Vagina (tissue), 2 donors: ENCODE measurements at regions not wholly inside any gene's neighbourhood (a gene's known extent, or its start where the extent isn't known, plus 50 kb on each side); places are given as distances from the start of the nearest gene placed in this dataset.

Experiments
- DNase-seq, 2 donors: peaks; one replicate each; pipeline ENCODE4 v3.0.0-alpha.2; 2017; ENCODE audit errors: extremely low spot score in 2 of 2
- H3K27ac ChIP-seq: fragments of 200-600 bp; sonication (generic); one replicate; pipeline ENCODE4 v1.5.1; 2019
- H3K27me3 ChIP-seq: fragments of 200-600 bp; sonication (generic); one replicate; pipeline ENCODE4 v1.5.1; 2019
- H3K36me3 ChIP-seq, 2 donors: fragments of 200-600 bp; sonication (generic); one replicate each; pipeline ENCODE4 v1.5.1; 2017 to 2019
- H3K4me1 ChIP-seq: fragments of 200-600 bp; sonication (generic); one replicate; pipeline ENCODE4 v1.5.1; 2019
- H3K4me3 ChIP-seq, 2 donors: fragments of 200-600 bp; sonication (generic); 1 replicate in 1 of 2; 2 replicates in 1 of 2; pipeline ENCODE4 v1.5.1; 2016 to 2019
- H3K9me3 ChIP-seq: fragments of 200-600 bp; sonication (generic); one replicate; pipeline ENCODE4 v1.5.1; 2019
- CTCF ChIP-seq, 3 experiments: fragments of 450-650 bp in 2 of 3; fragments of 200-600 bp in 1 of 3; sonication (generic) in 1 of 3; IDR thresholded peaks; one replicate each; pipeline ENCODE4 v1.5.1; 2017 to 2019; ENCODE audit warnings: antibody characterized with exemption in 3 of 3, mild to moderate bottlenecking in 2 of 3, moderate library complexity in 2 of 3
- POLR2A ChIP-seq, 2 donors: fragments of 450-650 bp; IDR thresholded peaks; one replicate each; pipeline ENCODE4 v1.6.1; 2017; ENCODE audit warnings: antibody characterized with exemption in 2 of 2, mild to moderate bottlenecking in 2 of 2, moderate library complexity in 2 of 2
- POLR2AphosphoS5 ChIP-seq, 2 donors: sonication (generic); formaldehyde crosslinking; IDR thresholded peaks; one replicate each; pipeline ENCODE4 v1.9.0; 2017; ENCODE audit warnings: antibody characterized with exemption in 2 of 2, mild to moderate bottlenecking in 2 of 2, low read depth in 1 of 2; ENCODE audit not compliant: insufficient read depth in 1 of 2
- intact Hi-C: fragments of 100-400 bp; cut with DNase I; formaldehyde crosslinking; loops from one replicate; pipeline ENCODE4 v1.15.1; 2023

- intact Hi-C loops: no loop called here
- no peak for DNase-seq
- H3K4me1 ChIP-seq: no peaks in the 10 kb centered on the region
Observed at GRCh38 chr2:216927163-216927562, 67.3 kb upstream of the TNP1 start.

GRCh38 chr2:216925636-216926366 lies 65.9 kb upstream of the TNP1 start:
- intact Hi-C loops: no loop called here
- TF ChIP-seq POLR2AphosphoS5 (IDR thresholded peaks at IDR 0.05; ENCODE audit: insufficient read depth in 1 of 2, low read depth in 1 of 2) (no peak), CTCF (IDR thresholded peaks at IDR 0.05) (no peak), POLR2A (IDR thresholded peaks at IDR 0.05) (no peak)
- H3K36me3 ChIP-seq: no peaks in the 10 kb centered on the region
- H3K27me3 ChIP-seq: no peaks in the 10 kb centered on the region
- H3K9me3 ChIP-seq: no peaks in the 10 kb centered on the region
- DNase-seq: no peak
- no peak overlapping the region for H3K4me3 ChIP-seq
- H3K4me1 ChIP-seq: no peaks in the 10 kb centered on the region
- no peak overlapping the region for H3K27ac ChIP-seq

More at GRCh38 chr2:216927163-216927562, 67.3 kb upstream of the TNP1 start:
- Histone ChIP-seq H3K4me3 (no peak overlapping the region), H3K27ac (no peak overlapping the region), H3K27me3 (no peaks in the 10 kb centered on the region), H3K9me3 (no peaks in the 10 kb centered on the region), H3K36me3 (no peaks in the 10 kb centered on the region)
- TF ChIP-seq POLR2A (IDR thresholded peaks at IDR 0.05) (no peak), POLR2AphosphoS5 (IDR thresholded peaks at IDR 0.05; ENCODE audit: insufficient read depth in 1 of 2, low read depth in 1 of 2) (no peak), CTCF (IDR thresholded peaks at IDR 0.05) (no peak)

- no peak overlapping the region for H3K4me3 ChIP-seq
- DNase-seq: no peak
- H3K27me3 ChIP-seq: no peaks in the 10 kb centered on the region
- intact Hi-C loops: no loop called here
- H3K27ac ChIP-seq: no peak overlapping the region
- no peaks in the 10 kb centered on the region for H3K36me3 ChIP-seq
- no peaks in the 10 kb centered on the region for H3K4me1 ChIP-seq
- TF ChIP-seq CTCF (IDR thresholded peaks at IDR 0.05) (no peak), POLR2A (IDR thresholded peaks at IDR 0.05) (no peak), POLR2AphosphoS5 (IDR thresholded peaks at IDR 0.05; ENCODE audit: insufficient read depth in 1 of 2, low read depth in 1 of 2) (no peak)
- no peaks in the 10 kb centered on the region for H3K9me3 ChIP-seq
Observed at GRCh38 chr2:216925006-216925405, 65.1 kb upstream of the TNP1 start.

DNA sequence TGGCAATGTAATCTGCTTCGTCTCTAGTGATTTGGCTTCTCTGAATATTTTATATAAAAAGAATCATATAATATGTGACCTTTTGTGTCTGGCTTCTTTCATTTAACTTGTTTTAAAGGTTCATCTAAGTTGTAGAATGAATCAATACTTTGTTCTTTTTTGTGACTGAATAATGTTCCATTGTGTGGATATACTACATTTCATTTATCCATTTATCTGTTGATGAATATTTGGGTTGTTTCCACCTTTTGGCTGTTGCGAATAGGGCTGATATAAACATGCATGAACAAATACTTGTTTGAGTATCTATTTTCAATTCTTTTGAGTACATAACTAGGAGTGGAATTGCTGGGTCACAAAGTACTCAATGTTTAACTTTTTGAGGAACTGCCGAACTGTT lies 63.8 kb upstream of the TNP1 start:
- intact Hi-C loops: no loop called here
- DNase-seq: no peak
- H3K9me3 ChIP-seq: no peaks in the 10 kb centered on the region

More for the DNA sequence above, 63.8 kb upstream of the TNP1 start:
- Histone ChIP-seq H3K4me3 (no peak overlapping the region), H3K4me1 (no peaks in the 10 kb centered on the region), H3K27ac (no peak overlapping the region), H3K36me3 (no peaks in the 10 kb centered on the region), H3K27me3 (no peaks in the 10 kb centered on the region)
- TF ChIP-seq CTCF (IDR thresholded peaks at IDR 0.05): no peak
- no peak for TF ChIP-seq POLR2AphosphoS5 (IDR thresholded peaks at IDR 0.05; ENCODE audit: insufficient read depth in 1 of 2, low read depth in 1 of 2)
- no peak for TF ChIP-seq POLR2A (IDR thresholded peaks at IDR 0.05)
